Vagina (tissue), 2 donors: ENCODE measurements at regions not wholly inside any gene's neighbourhood (a gene's known extent, or its start where the extent isn't known, plus 50 kb on each side); places are given as distances from the start of the nearest gene placed in this dataset.

ENCODE experiments used
- DNase-seq, 2 donors: peaks; one replicate each; pipeline ENCODE4 v3.0.0-alpha.2; 2017; ENCODE audit errors: extremely low spot score in 2 of 2
- H3K27ac ChIP-seq: fragments of 200-600 bp; sonication (generic); one replicate; pipeline ENCODE4 v1.5.1; 2019
- H3K27me3 ChIP-seq: fragments of 200-600 bp; sonication (generic); one replicate; pipeline ENCODE4 v1.5.1; 2019
- H3K36me3 ChIP-seq, 2 donors: fragments of 200-600 bp; sonication (generic); one replicate each; pipeline ENCODE4 v1.5.1; 2017 to 2019
- H3K4me1 ChIP-seq: fragments of 200-600 bp; sonication (generic); one replicate; pipeline ENCODE4 v1.5.1; 2019
- H3K4me3 ChIP-seq, 2 donors: fragments of 200-600 bp; sonication (generic); 1 replicate in 1 of 2; 2 replicates in 1 of 2; pipeline ENCODE4 v1.5.1; 2016 to 2019
- H3K9me3 ChIP-seq: fragments of 200-600 bp; sonication (generic); one replicate; pipeline ENCODE4 v1.5.1; 2019
- POLR2A ChIP-seq, 2 donors: fragments of 450-650 bp; IDR thresholded peaks; one replicate each; pipeline ENCODE4 v1.6.1; 2017; ENCODE audit warnings: antibody characterized with exemption in 2 of 2, mild to moderate bottlenecking in 2 of 2, moderate library complexity in 2 of 2
- POLR2AphosphoS5 ChIP-seq, 2 donors: sonication (generic); formaldehyde crosslinking; IDR thresholded peaks; one replicate each; pipeline ENCODE4 v1.9.0; 2017; ENCODE audit warnings: antibody characterized with exemption in 2 of 2, mild to moderate bottlenecking in 2 of 2, low read depth in 1 of 2; ENCODE audit not compliant: insufficient read depth in 1 of 2
- intact Hi-C: fragments of 100-400 bp; cut with DNase I; formaldehyde crosslinking; loops from one replicate; pipeline ENCODE4 v1.15.1; 2023
- TF ChIP-seq, protein P1 (sequence below), 3 experiments: fragments of 450-650 bp in 2 of 3; fragments of 200-600 bp in 1 of 3; sonication (generic) in 1 of 3; IDR thresholded peaks; one replicate each; pipeline ENCODE4 v1.5.1; 2017 to 2019; ENCODE audit warnings: antibody characterized with exemption in 3 of 3, mild to moderate bottlenecking in 2 of 3, moderate library complexity in 2 of 3

DNA sequence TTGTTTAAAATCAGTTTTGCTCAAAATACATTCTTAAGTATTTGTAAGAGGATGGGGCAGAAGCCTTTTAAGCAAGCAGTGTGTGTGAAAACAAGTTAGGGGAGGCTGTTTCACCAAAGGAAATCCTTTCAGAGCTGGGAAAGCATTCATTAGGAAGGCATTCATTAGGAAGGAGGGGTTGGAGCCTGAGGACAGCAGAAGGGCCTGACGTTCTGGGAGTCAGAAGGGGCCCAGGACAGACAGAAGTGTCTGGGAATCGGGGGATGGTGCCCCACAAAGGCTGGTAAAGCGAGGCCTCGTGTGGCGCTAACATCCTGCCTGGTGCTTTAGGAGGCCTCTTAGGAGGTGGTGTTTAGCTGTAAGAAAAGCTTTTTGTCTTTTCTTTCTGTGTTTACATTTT is 80.6 kb upstream of the NXT1 start:
- Histone ChIP-seq H3K4me3 (no peak overlapping the region), H3K9me3 (no peaks in the 10 kb centered on the region), H3K36me3 (no peaks in the 10 kb centered on the region), H3K4me1 (no peaks in the 10 kb centered on the region), H3K27me3 (no peaks in the 10 kb centered on the region), H3K27ac (peak overlapping the region; percentile 55)
- intact Hi-C loops = no loop called here
- TF ChIP-seq, protein P1, sequence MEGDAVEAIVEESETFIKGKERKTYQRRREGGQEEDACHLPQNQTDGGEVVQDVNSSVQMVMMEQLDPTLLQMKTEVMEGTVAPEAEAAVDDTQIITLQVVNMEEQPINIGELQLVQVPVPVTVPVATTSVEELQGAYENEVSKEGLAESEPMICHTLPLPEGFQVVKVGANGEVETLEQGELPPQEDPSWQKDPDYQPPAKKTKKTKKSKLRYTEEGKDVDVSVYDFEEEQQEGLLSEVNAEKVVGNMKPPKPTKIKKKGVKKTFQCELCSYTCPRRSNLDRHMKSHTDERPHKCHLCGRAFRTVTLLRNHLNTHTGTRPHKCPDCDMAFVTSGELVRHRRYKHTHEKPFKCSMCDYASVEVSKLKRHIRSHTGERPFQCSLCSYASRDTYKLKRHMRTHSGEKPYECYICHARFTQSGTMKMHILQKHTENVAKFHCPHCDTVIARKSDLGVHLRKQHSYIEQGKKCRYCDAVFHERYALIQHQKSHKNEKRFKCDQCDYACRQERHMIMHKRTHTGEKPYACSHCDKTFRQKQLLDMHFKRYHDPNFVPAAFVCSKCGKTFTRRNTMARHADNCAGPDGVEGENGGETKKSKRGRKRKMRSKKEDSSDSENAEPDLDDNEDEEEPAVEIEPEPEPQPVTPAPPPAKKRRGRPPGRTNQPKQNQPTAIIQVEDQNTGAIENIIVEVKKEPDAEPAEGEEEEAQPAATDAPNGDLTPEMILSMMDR (IDR thresholded peaks at IDR 0.05) = no peak
- TF ChIP-seq POLR2A (IDR thresholded peaks at IDR 0.05) (no peak), POLR2AphosphoS5 (IDR thresholded peaks at IDR 0.05; ENCODE audit: insufficient read depth in 1 of 2, low read depth in 1 of 2) (no peak)
- no peak for DNase-seq

DNA sequence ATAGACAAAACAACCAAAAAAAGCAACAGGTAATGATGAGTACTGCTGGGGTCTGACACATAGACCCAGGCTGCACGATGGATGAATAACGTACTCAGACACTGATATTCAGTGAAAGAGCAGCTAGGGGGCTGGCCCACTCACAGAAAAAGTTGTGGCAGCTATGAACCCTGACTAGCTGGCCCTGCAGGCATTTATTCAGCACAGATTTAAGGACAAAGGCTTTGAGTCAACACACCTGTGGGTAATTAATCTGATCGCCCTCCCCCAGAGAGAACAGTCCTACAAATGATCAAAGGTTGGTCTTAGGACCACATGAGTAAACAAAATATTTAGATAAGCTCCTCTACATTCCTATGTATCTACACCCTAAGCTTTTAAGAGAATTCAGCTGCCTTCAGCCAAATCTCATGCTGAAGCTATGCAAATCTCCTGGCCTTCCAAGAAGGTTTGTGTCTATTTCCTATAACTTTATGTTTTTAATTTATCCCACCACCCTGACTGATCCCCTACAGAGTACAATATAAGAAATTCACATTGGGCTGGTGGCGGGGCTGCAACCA is 81.7 kb upstream of the NXT1 start:
- Histone ChIP-seq H3K4me3 (no peak overlapping the region), H3K9me3 (no peaks in the 10 kb centered on the region), H3K36me3 (no peaks in the 10 kb centered on the region), H3K27ac (no peak overlapping the region), H3K4me1 (no peaks in the 10 kb centered on the region), H3K27me3 (no peaks in the 10 kb centered on the region)
- intact Hi-C loops = no loop called here
- DNase-seq = no peak
- no peak for TF ChIP-seq POLR2AphosphoS5 (IDR thresholded peaks at IDR 0.05; ENCODE audit: insufficient read depth in 1 of 2, low read depth in 1 of 2)
- no peak for TF ChIP-seq POLR2A (IDR thresholded peaks at IDR 0.05)
- TF ChIP-seq, protein P1 (IDR thresholded peaks at IDR 0.05) = no peak

DNA sequence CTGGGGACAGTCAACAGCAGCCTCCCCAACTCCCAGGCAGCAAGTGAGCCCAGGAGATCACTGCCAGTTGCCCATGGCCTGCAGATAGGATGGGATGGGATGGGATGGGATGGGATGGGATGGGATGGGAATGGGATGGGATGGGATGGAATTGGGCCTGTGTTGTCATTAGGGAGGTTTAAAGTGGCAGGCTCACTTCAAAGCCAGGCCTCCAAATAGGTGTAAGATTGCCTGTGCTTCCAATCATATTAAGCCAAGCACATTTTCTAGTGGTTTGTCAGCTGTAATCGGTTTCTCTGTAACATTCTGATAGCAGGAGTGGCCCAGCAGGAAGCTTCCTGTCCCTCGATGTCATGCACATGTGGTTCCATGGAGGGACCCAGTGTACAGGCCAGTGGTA is 82.7 kb upstream of the NXT1 start:
- TF ChIP-seq POLR2AphosphoS5 (IDR thresholded peaks at IDR 0.05; ENCODE audit: insufficient read depth in 1 of 2, low read depth in 1 of 2) (no peak), POLR2A (IDR thresholded peaks at IDR 0.05) (no peak)
- TF ChIP-seq, protein P1 (IDR thresholded peaks at IDR 0.05) = no peak
- intact Hi-C loops = no loop called here
- Histone ChIP-seq H3K27me3 (no peaks in the 10 kb centered on the region), H3K36me3 (no peaks in the 10 kb centered on the region), H3K4me3 (no peak overlapping the region), H3K4me1 (no peaks in the 10 kb centered on the region), H3K27ac (no peak overlapping the region), H3K9me3 (no peaks in the 10 kb centered on the region)
- DNase-seq = no peak

DNA sequence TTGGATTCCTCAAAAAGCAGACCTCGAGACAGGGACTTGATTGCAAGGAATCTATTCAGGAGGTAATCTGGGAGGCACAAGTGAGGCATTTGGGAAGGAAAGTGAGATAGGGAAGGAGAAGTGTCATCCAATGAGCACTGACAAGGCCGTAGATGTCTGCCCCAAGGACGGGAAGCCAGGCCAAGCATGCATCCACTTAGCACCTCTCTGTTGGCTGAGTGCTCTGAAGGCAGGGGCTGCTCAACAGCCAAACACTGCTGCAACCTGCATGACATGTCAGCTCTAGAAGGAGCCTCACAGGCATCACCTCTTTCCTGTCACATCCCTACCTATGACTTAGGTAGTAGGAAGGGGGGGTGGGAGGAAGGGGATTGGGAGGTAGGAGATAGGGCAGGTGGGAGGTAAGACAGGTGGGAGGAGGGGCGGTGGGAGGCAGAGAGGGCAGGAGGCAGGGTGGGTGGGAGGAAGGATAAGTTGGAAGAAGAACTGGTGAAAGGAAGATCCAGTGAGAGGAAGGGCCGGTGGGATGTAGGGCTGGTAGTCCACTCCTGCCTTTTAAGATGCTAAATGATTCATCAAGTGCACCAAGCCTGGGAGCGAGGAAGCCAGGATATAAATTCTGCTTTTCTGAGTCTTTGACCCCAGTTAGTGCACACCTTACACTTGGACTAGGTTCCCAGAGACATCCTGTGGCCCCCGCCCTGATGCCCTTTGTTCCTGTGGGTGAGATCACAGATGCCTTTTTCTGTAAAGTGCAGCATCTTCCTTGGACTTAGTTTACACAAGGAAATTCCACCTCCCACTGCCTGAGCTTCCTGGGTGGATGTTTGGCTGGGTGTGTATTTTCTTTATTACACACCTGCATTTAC is 83.8 kb upstream of the NXT1 start:
- no peak for TF ChIP-seq POLR2AphosphoS5 (IDR thresholded peaks at IDR 0.05; ENCODE audit: insufficient read depth in 1 of 2, low read depth in 1 of 2)
- TF ChIP-seq POLR2A (IDR thresholded peaks at IDR 0.05) = no peak
- TF ChIP-seq, protein P1 (IDR thresholded peaks at IDR 0.05) = no peak
- Histone ChIP-seq H3K36me3 (no peaks in the 10 kb centered on the region), H3K9me3 (no peaks in the 10 kb centered on the region), H3K27ac (no peak overlapping the region), H3K4me3 (no peak overlapping the region), H3K4me1 (no peaks in the 10 kb centered on the region), H3K27me3 (no peaks in the 10 kb centered on the region)
- intact Hi-C loops = no loop called here
- DNase-seq = no peak

DNA sequence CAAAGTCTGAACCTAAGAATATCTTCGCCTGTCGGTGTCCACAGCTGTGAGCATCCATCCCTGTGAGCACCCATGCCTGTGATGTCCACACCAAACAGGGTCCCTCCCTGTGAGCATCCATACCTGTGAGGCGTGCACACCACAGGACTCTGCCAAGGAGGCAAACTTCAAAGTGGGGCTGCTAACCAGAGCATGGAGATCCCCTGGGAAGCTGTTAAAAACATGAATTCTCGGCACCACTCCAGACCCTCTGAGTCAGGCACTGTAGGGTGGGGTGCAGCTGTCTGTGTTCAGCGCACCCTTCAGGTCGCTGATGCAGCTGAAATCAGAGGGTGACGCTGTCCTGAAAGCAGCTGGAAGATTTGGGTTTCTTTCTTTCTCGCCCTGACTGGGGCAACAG is 85.4 kb upstream of the NXT1 start:
- intact Hi-C loops = no loop called here
- TF ChIP-seq POLR2A (IDR thresholded peaks at IDR 0.05) (no peak), POLR2AphosphoS5 (IDR thresholded peaks at IDR 0.05; ENCODE audit: insufficient read depth in 1 of 2, low read depth in 1 of 2) (no peak)
- TF ChIP-seq, protein P1 (IDR thresholded peaks at IDR 0.05) = no peak
- H3K27ac ChIP-seq = no peak overlapping the region
- no peaks in the 10 kb centered on the region for H3K4me1 ChIP-seq
- no peaks in the 10 kb centered on the region for H3K27me3 ChIP-seq
- no peaks in the 10 kb centered on the region for H3K9me3 ChIP-seq
- peak in 1 of 2 donors; percentile 82 for DNase-seq
- no peak overlapping the region for H3K4me3 ChIP-seq
- H3K36me3 ChIP-seq = no peaks in the 10 kb centered on the region
